ENCODE measurements at regions not wholly inside any gene's neighbourhood (a gene's known extent, or its start where the extent isn't known, plus 50 kb on each side); places are given as distances from the start of the nearest gene placed in this dataset.

DNA sequence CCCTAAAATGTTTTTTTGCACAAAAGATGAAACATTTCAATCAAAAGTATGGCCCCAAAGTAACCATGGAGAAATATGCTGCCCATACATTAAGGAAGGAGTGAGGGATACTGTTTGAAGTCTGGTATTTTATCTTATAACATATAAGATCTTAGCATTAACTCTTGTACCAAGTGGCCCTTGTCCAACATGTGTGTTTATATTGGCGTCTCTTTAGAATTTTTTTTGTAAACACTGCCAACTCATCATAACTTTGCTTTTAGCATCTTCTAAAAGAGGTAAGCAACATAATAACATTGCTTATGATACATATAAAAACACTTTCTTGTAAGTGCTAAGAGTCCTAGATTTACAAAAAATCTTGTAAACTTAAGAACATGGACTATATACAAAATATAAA lies 419.7 kb downstream of the ADAMTS20 start:
- Histone ChIP-seq H3K4me2 (no peak overlapping the region), H3K9ac (no peak overlapping the region), H3K27ac (no peak overlapping the region), H2AFZ (replicated peaks) (no peak overlapping the region), H3K79me2 (ENCODE audit: low read depth) (no peaks in the 10 kb centered on the region), H3F3A (ENCODE audit: low read depth) (no peaks in the 10 kb centered on the region), H3K4me1 (peaks cover 6% of the 10 kb centered on the region), H3K36me3 (no peaks in the 10 kb centered on the region), H3K9me3 (ENCODE audit: low read depth) (no peaks in the 10 kb centered on the region), H3K4me3 (no peak overlapping the region), H4K20me1 (ENCODE audit: low read depth) (no peaks in the 10 kb centered on the region), H3K27me3 (no peaks in the 10 kb centered on the region)
- Mint-ChIP-seq H3K9me3 (peaks cover 3% of the 10 kb centered on the region), H3K4me3 (no peak overlapping the region), H3K27ac (no peak overlapping the region), H3K27me3 (ENCODE audit: insufficient read depth, low read depth) (no peaks in the 10 kb centered on the region), H3K4me1 (no peaks in the 10 kb centered on the region), H3K36me3 (no peaks in the 10 kb centered on the region)
- TF ChIP-seq EZH2phosphoT487 (IDR thresholded peaks at IDR 0.05) (no peak), EZH2 (IDR thresholded peaks at IDR 0.05) (no peak)
- TF ChIP-seq, protein P1, sequence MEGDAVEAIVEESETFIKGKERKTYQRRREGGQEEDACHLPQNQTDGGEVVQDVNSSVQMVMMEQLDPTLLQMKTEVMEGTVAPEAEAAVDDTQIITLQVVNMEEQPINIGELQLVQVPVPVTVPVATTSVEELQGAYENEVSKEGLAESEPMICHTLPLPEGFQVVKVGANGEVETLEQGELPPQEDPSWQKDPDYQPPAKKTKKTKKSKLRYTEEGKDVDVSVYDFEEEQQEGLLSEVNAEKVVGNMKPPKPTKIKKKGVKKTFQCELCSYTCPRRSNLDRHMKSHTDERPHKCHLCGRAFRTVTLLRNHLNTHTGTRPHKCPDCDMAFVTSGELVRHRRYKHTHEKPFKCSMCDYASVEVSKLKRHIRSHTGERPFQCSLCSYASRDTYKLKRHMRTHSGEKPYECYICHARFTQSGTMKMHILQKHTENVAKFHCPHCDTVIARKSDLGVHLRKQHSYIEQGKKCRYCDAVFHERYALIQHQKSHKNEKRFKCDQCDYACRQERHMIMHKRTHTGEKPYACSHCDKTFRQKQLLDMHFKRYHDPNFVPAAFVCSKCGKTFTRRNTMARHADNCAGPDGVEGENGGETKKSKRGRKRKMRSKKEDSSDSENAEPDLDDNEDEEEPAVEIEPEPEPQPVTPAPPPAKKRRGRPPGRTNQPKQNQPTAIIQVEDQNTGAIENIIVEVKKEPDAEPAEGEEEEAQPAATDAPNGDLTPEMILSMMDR (IDR thresholded peaks at IDR 0.05) = no peak
- DNase-seq (ENCODE audit: low spot score) = no peak

DNA sequence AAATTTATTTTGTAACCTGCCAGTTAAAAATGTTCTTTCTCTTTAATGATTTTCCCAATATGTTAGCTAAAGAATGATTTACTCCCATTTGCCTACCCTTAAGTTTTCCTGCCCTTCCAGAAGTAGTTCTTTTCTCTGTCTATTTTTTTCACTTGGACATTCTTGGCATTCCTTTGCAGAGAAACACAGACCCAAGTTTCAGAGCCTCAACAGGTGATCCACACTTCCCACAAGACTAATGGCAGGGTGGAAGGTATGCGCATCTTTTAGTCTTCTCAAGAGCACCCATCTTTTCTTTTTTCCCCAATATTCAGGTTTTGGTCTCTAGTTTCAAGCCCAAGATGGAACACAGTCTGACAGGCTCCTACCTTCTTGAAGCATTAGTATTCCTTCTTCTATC lies 420.7 kb downstream of the ADAMTS20 start:
- Mint-ChIP-seq H3K27me3 (ENCODE audit: insufficient read depth, low read depth) (no peaks in the 10 kb centered on the region), H3K9me3 (no peaks in the 10 kb centered on the region), H3K36me3 (no peaks in the 10 kb centered on the region), H3K4me1 (no peaks in the 10 kb centered on the region), H3K4me3 (no peak overlapping the region), H3K27ac (no peak overlapping the region)
- Histone ChIP-seq H3F3A (ENCODE audit: low read depth) (no peaks in the 10 kb centered on the region), H3K4me1 (peaks cover 6% of the 10 kb centered on the region), H3K36me3 (no peaks in the 10 kb centered on the region), H2AFZ (replicated peaks) (peak overlapping the region; percentile 8), H3K27ac (no peak overlapping the region), H3K27me3 (no peaks in the 10 kb centered on the region), H3K4me2 (no peak overlapping the region), H3K79me2 (ENCODE audit: low read depth) (no peaks in the 10 kb centered on the region), H4K20me1 (ENCODE audit: low read depth) (no peaks in the 10 kb centered on the region), H3K9ac (no peak overlapping the region), H3K9me3 (ENCODE audit: low read depth) (no peaks in the 10 kb centered on the region), H3K4me3 (no peak overlapping the region)
- peak; percentile 19 for DNase-seq (ENCODE audit: low spot score)
- TF ChIP-seq EZH2phosphoT487 (IDR thresholded peaks at IDR 0.05) (no peak), EZH2 (IDR thresholded peaks at IDR 0.05) (no peak)
- TF ChIP-seq, protein P1 (IDR thresholded peaks at IDR 0.05) = no peak

DNA sequence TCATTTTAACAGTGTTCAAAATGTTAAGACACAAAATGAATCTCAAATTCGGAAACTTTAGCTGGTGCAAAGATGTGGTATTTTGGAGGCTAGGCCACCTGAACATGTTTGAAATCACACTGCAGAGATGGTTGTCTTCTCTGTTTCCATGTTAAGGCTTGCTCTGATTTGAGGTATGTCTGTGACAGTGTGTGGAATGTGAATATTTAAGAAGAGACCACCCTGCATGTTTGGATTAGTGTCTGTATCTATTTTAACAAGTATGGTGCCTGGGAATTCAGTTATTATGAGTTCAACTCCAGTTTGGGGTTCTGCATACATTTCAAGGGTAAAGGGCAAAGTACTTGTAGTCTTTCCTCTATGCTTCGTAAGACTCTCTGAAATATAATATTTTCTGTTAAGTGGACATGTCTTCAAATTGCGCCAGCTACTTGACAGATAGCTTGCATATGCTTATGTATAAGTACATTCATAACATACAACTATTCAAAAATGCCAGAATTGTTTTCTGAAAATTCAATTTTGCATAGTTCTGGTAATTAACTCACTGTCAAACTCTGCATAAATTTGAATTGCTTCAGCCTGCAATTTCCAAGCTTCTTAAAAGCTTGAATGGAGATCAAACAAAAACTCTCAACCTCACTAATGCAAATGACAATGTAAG lies 424.0 kb downstream of the ADAMTS20 start:
- Mint-ChIP-seq H3K4me3 (no peak overlapping the region), H3K4me1 (no peaks in the 10 kb centered on the region), H3K9me3 (no peaks in the 10 kb centered on the region), H3K27me3 (ENCODE audit: insufficient read depth, low read depth) (no peaks in the 10 kb centered on the region), H3K27ac (no peak overlapping the region), H3K36me3 (no peaks in the 10 kb centered on the region)
- no peaks in the 10 kb centered on the region for H3K9me3 ChIP-seq (ENCODE audit: low read depth)
- H2AFZ ChIP-seq (replicated peaks) = no peak overlapping the region
- no peak overlapping the region for H3K4me2 ChIP-seq
- no peaks in the 10 kb centered on the region for H4K20me1 ChIP-seq (ENCODE audit: low read depth)
- H3K27ac ChIP-seq = no peak overlapping the region
- H3K4me1 ChIP-seq = peaks cover 6% of the 10 kb centered on the region
- no peaks in the 10 kb centered on the region for H3K27me3 ChIP-seq
- no peaks in the 10 kb centered on the region for H3F3A ChIP-seq (ENCODE audit: low read depth)
- TF ChIP-seq EZH2phosphoT487 (IDR thresholded peaks at IDR 0.05) (no peak), EZH2 (IDR thresholded peaks at IDR 0.05) (no peak)
- TF ChIP-seq, protein P1 (IDR thresholded peaks at IDR 0.05) = no peak
- no peak overlapping the region for H3K9ac ChIP-seq
- no peaks in the 10 kb centered on the region for H3K36me3 ChIP-seq
- no peak overlapping the region for H3K4me3 ChIP-seq
- no peaks in the 10 kb centered on the region for H3K79me2 ChIP-seq (ENCODE audit: low read depth)
- DNase-seq (ENCODE audit: low spot score) = no peak
